ENCODE measurements at regions not wholly inside any gene's neighbourhood (a gene's known extent, or its start where the extent isn't known, plus 50 kb on each side); places are given as distances from the start of the nearest gene placed in this dataset.

- in situ Hi-C loops (cut with HindIII; ENCODE audit: low sequenced_read_pairs), result no loop called here
- no peak for DNase-seq (ENCODE audit: low read depth, low spot score)
- H3K4me3 ChIP-seq (ENCODE audit: low read depth, low read length), result no peak overlapping the region
- TF ChIP-seq CTCF (IDR thresholded peaks at IDR 0.05; ENCODE audit: low read depth, low read length), result no peak
Observed at GRCh38 chr13:78836238-78836784, 177.4 kb upstream of the OBI1 start.

GRCh38 chr13:78832461-78832860 is 173.5 kb upstream of the OBI1 start:
- in situ Hi-C loops (cut with HindIII; ENCODE audit: low sequenced_read_pairs), result no loop called here
- no peak overlapping the region for H3K4me3 ChIP-seq (ENCODE audit: low read depth, low read length)
- TF ChIP-seq CTCF (IDR thresholded peaks at IDR 0.05; ENCODE audit: low read depth, low read length), result no peak
- DNase-seq (ENCODE audit: low read depth, low spot score), result no peak

GRCh38 chr13:78830508-78830907 is 171.6 kb upstream of the OBI1 start:
- in situ Hi-C loops (cut with HindIII; ENCODE audit: low sequenced_read_pairs), result no loop called here
- DNase-seq (ENCODE audit: low read depth, low spot score), result no peak
- no peak for TF ChIP-seq CTCF (IDR thresholded peaks at IDR 0.05; ENCODE audit: low read depth, low read length)
- H3K4me3 ChIP-seq (ENCODE audit: low read depth, low read length), result no peak overlapping the region

GRCh38 chr13:78829821-78830220 is 170.9 kb upstream of the OBI1 start:
- in situ Hi-C loops (cut with HindIII; ENCODE audit: low sequenced_read_pairs), result no loop called here
- no peak overlapping the region for H3K4me3 ChIP-seq (ENCODE audit: low read depth, low read length)
- no peak for TF ChIP-seq CTCF (IDR thresholded peaks at IDR 0.05; ENCODE audit: low read depth, low read length)
- no peak for DNase-seq (ENCODE audit: low read depth, low spot score)

- no peak for DNase-seq (ENCODE audit: low read depth, low spot score)
- H3K4me3 ChIP-seq (ENCODE audit: low read depth, low read length), result no peak overlapping the region
- no peak for TF ChIP-seq CTCF (IDR thresholded peaks at IDR 0.05; ENCODE audit: low read depth, low read length)
- in situ Hi-C loops (cut with HindIII; ENCODE audit: low sequenced_read_pairs), result no loop called here
Observed at GRCh38 chr13:78827471-78827870, 168.5 kb upstream of the OBI1 start.

GRCh38 chr13:78826936-78827335 is 168.0 kb upstream of the OBI1 start:
- H3K4me3 ChIP-seq (ENCODE audit: low read depth, low read length), result no peak overlapping the region
- TF ChIP-seq CTCF (IDR thresholded peaks at IDR 0.05; ENCODE audit: low read depth, low read length), result no peak
- DNase-seq (ENCODE audit: low read depth, low spot score), result no peak
- in situ Hi-C loops (cut with HindIII; ENCODE audit: low sequenced_read_pairs), result no loop called here

GRCh38 chr13:78826312-78826711 is 167.4 kb upstream of the OBI1 start:
- DNase-seq (ENCODE audit: low read depth, low spot score), result no peak
- TF ChIP-seq CTCF (IDR thresholded peaks at IDR 0.05; ENCODE audit: low read depth, low read length), result no peak
- in situ Hi-C loops (cut with HindIII; ENCODE audit: low sequenced_read_pairs), result no loop called here
- H3K4me3 ChIP-seq (ENCODE audit: low read depth, low read length), result no peak overlapping the region

All from astrocyte of the spinal cord (primary cell).